ENCODE measurements at regions not wholly inside any gene's neighbourhood (a gene's known extent, or its start where the extent isn't known, plus 50 kb on each side); places are given as distances from the start of the nearest gene placed in this dataset.

GRCh38 chr5:44441460-44441859 lies 52.2 kb upstream of the FGF10 start:
- H3K36me3 ChIP-seq (ENCODE audit: low read depth, missing control alignments): no peaks in the 10 kb centered on the region
- H3K27ac ChIP-seq: no peak overlapping the region
- no peaks in the 10 kb centered on the region for H3K27me3 ChIP-seq
- H3K4me1 ChIP-seq: no peaks in the 10 kb centered on the region
- no peak for DNase-seq
- intact Hi-C loops (cut with DNase I; ENCODE audit: low total_unique reads): no loop called here
- no peaks in the 10 kb centered on the region for H3K9me3 ChIP-seq
- H3K4me3 ChIP-seq: no peak overlapping the region
- TF ChIP-seq CTCF (IDR thresholded peaks at IDR 0.05): no peak
- TF ChIP-seq POLR2A (IDR thresholded peaks at IDR 0.05): no peak

- Histone ChIP-seq H3K9me3 (no peaks in the 10 kb centered on the region), H3K4me3 (no peak overlapping the region), H3K27ac (no peak overlapping the region), H3K4me1 (no peaks in the 10 kb centered on the region), H3K36me3 (ENCODE audit: low read depth, missing control alignments) (no peaks in the 10 kb centered on the region), H3K27me3 (no peaks in the 10 kb centered on the region)
- intact Hi-C loops (cut with DNase I; ENCODE audit: low total_unique reads): no loop called here
- no peak for TF ChIP-seq CTCF (IDR thresholded peaks at IDR 0.05)
- TF ChIP-seq POLR2A (IDR thresholded peaks at IDR 0.05): no peak
- DNase-seq: no peak
Measured at GRCh38 chr5:44440186-44440585, 51.0 kb upstream of the FGF10 start.

Small RNA genes lying in the stretch of these regions (small RNA-seq; reads per million reads assigned to genes)
- 0 reads per million in 2 donors for gene RN7SL383P

Data from testis (tissue), 2 donors.